K562 (cell line): ENCODE measurements at regions not wholly inside any gene's neighbourhood (a gene's known extent, or its start where the extent isn't known, plus 50 kb on each side); places are given as distances from the start of the nearest gene placed in this dataset.

ENCODE experiments used
- HOXB6 ChIP-seq: fragments of 250-450 bp; sonication (Bioruptor Pico); IDR thresholded peaks from 2 replicates; pipeline ENCODE4 v1.5.1; 2022; ENCODE audit warnings: mild to moderate bottlenecking, borderline replicate concordance
- SLC30A9 ChIP-seq: fragments of 250-450 bp; sonication (Bioruptor Pico); IDR thresholded peaks from 2 replicates; pipeline ENCODE4 v1.8.0; 2022; ENCODE audit warnings: mild to moderate bottlenecking, moderate library complexity
- ZNF583 ChIP-seq: fragments of 250-450 bp; sonication (Bioruptor Pico); IDR thresholded peaks from 2 replicates; pipeline ENCODE4 v1.4.0; 2020
- TF ChIP-seq, protein P1 (sequence below), 2 experiments: fragments of 450-650 bp in 1 of 2; sonication (generic) in 1 of 2; formaldehyde crosslinking in 1 of 2; IDR thresholded peaks; 2 replicates each; pipeline versions ENCODE4 v1.7.1 to v1.9.0; 2016 to 2022; ENCODE audit warnings: inconsistent platforms in 1 of 2, mild to moderate bottlenecking in 1 of 2, missing genetic modification reagents in 1 of 2

DNA sequence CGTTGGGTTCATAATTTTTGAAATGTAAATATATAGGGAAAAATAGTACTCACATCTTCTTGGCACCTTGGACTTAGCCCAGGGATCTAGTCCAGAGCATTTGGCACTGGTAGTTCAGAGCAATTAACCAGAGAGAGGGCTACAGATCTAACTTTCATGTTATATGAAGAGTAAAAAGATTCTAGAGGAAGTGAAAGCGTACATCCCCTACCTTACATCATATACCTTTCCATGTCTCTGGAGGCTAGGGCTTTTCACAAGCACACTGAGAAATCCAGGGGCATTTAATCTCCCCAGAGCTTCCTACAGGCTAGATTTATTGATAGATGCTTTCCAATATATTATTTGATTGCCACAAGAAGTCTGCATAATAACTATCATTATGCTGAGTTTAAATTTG is 687.5 kb upstream of the FBXO33 start (continued):
- TF ChIP-seq, protein P1, sequence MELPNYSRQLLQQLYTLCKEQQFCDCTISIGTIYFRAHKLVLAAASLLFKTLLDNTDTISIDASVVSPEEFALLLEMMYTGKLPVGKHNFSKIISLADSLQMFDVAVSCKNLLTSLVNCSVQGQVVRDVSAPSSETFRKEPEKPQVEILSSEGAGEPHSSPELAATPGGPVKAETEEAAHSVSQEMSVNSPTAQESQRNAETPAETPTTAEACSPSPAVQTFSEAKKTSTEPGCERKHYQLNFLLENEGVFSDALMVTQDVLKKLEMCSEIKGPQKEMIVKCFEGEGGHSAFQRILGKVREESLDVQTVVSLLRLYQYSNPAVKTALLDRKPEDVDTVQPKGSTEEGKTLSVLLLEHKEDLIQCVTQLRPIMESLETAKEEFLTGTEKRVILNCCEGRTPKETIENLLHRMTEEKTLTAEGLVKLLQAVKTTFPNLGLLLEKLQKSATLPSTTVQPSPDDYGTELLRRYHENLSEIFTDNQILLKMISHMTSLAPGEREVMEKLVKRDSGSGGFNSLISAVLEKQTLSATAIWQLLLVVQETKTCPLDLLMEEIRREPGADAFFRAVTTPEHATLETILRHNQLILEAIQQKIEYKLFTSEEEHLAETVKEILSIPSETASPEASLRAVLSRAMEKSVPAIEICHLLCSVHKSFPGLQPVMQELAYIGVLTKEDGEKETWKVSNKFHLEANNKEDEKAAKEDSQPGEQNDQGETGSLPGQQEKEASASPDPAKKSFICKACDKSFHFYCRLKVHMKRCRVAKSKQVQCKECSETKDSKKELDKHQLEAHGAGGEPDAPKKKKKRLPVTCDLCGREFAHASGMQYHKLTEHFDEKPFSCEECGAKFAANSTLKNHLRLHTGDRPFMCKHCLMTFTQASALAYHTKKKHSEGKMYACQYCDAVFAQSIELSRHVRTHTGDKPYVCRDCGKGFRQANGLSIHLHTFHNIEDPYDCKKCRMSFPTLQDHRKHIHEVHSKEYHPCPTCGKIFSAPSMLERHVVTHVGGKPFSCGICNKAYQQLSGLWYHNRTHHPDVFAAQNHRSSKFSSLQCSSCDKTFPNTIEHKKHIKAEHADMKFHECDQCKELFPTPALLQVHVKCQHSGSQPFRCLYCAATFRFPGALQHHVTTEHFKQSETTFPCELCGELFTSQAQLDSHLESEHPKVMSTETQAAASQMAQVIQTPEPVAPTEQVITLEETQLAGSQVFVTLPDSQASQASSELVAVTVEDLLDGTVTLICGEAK (IDR thresholded peaks at IDR 0.05) = no peak
- TF ChIP-seq, protein P1 (CRISPR knock-in tag; IDR thresholded peaks at IDR 0.05) = no peak
- TF ChIP-seq ZNF583 (CRISPR knock-in tag) = no peak
- no peak for TF ChIP-seq HOXB6 (CRISPR knock-in tag)
- TF ChIP-seq SLC30A9 (CRISPR knock-in tag) = no peak
